ENCODE measurements at regions not wholly inside any gene's neighbourhood (a gene's known extent, or its start where the extent isn't known, plus 50 kb on each side); places are given as distances from the start of the nearest gene placed in this dataset.

GRCh38 chr13:105785436-105785835 is 750.0 kb downstream of the EFNB2 start:
- Histone ChIP-seq H3K36me3 (ENCODE audit: control insufficient read depth, insufficient read depth, low read length) (no peaks in the 10 kb centered on the region), H3K4me3 (ENCODE audit: low read length) (no peak overlapping the region), H3K9ac (ENCODE audit: low read length) (no peak overlapping the region), H3K27me3 (ENCODE audit: control insufficient read depth, insufficient read depth, low read length) (no peaks in the 10 kb centered on the region), H3K4me1 (ENCODE audit: control insufficient read depth, insufficient read depth, low read length) (peaks cover 6% of the 10 kb centered on the region), H3K9me3 (ENCODE audit: control insufficient read depth, low read length) (no peaks in the 10 kb centered on the region)

GRCh38 chr13:105783261-105783660 is 752.2 kb downstream of the EFNB2 start:
- H3K4me3 ChIP-seq (ENCODE audit: low read length), result no peak overlapping the region
- H3K27me3 ChIP-seq (ENCODE audit: control insufficient read depth, insufficient read depth, low read length), result no peaks in the 10 kb centered on the region
- H3K36me3 ChIP-seq (ENCODE audit: control insufficient read depth, insufficient read depth, low read length), result no peaks in the 10 kb centered on the region
- H3K9me3 ChIP-seq (ENCODE audit: control insufficient read depth, low read length), result no peaks in the 10 kb centered on the region
- H3K4me1 ChIP-seq (ENCODE audit: control insufficient read depth, insufficient read depth, low read length), result peaks cover 6% of the 10 kb centered on the region
- H3K9ac ChIP-seq (ENCODE audit: low read length), result no peak overlapping the region

GRCh38 chr13:105778196-105778595 is 757.3 kb downstream of the EFNB2 start:
- Histone ChIP-seq H3K27me3 (ENCODE audit: control insufficient read depth, insufficient read depth, low read length) (no peaks in the 10 kb centered on the region), H3K4me3 (ENCODE audit: low read length) (no peak overlapping the region), H3K9ac (ENCODE audit: low read length) (no peak overlapping the region), H3K36me3 (ENCODE audit: control insufficient read depth, insufficient read depth, low read length) (no peaks in the 10 kb centered on the region), H3K9me3 (ENCODE audit: control insufficient read depth, low read length) (no peaks in the 10 kb centered on the region), H3K4me1 (ENCODE audit: control insufficient read depth, insufficient read depth, low read length) (peaks cover 10% of the 10 kb centered on the region)

GRCh38 chr13:105774739-105775460 is 760.6 kb downstream of the EFNB2 start:
- H3K36me3 ChIP-seq (ENCODE audit: control insufficient read depth, insufficient read depth, low read length), result no peaks in the 10 kb centered on the region
- H3K9ac ChIP-seq (ENCODE audit: low read length), result no peak overlapping the region
- peaks cover 10% of the 10 kb centered on the region for H3K4me1 ChIP-seq (ENCODE audit: control insufficient read depth, insufficient read depth, low read length)
- no peak overlapping the region for H3K4me3 ChIP-seq (ENCODE audit: low read length)
- H3K9me3 ChIP-seq (ENCODE audit: control insufficient read depth, low read length), result no peaks in the 10 kb centered on the region
- no peaks in the 10 kb centered on the region for H3K27me3 ChIP-seq (ENCODE audit: control insufficient read depth, insufficient read depth, low read length)

- H3K4me1 ChIP-seq (ENCODE audit: control insufficient read depth, insufficient read depth, low read length), result peaks cover 10% of the 10 kb centered on the region
- H3K4me3 ChIP-seq (ENCODE audit: low read length), result no peak overlapping the region
- H3K9ac ChIP-seq (ENCODE audit: low read length), result no peak overlapping the region
- no peaks in the 10 kb centered on the region for H3K27me3 ChIP-seq (ENCODE audit: control insufficient read depth, insufficient read depth, low read length)
- no peaks in the 10 kb centered on the region for H3K9me3 ChIP-seq (ENCODE audit: control insufficient read depth, low read length)
- no peaks in the 10 kb centered on the region for H3K36me3 ChIP-seq (ENCODE audit: control insufficient read depth, insufficient read depth, low read length)
These were observed 761.5 kb downstream of the EFNB2 start for GRCh38 chr13:105773863-105774538.

- Histone ChIP-seq H3K4me3 (ENCODE audit: low read length) (no peak overlapping the region), H3K27me3 (ENCODE audit: control insufficient read depth, insufficient read depth, low read length) (no peaks in the 10 kb centered on the region), H3K36me3 (ENCODE audit: control insufficient read depth, insufficient read depth, low read length) (no peaks in the 10 kb centered on the region), H3K4me1 (ENCODE audit: control insufficient read depth, insufficient read depth, low read length) (peaks cover 10% of the 10 kb centered on the region), H3K9me3 (ENCODE audit: control insufficient read depth, low read length) (no peaks in the 10 kb centered on the region), H3K9ac (ENCODE audit: low read length) (no peak overlapping the region)
These were observed 762.2 kb downstream of the EFNB2 start for GRCh38 chr13:105773241-105773640.

- no peaks in the 10 kb centered on the region for H3K36me3 ChIP-seq (ENCODE audit: control insufficient read depth, insufficient read depth, low read length)
- no peaks in the 10 kb centered on the region for H3K9me3 ChIP-seq (ENCODE audit: control insufficient read depth, low read length)
These were observed 771.0 kb downstream of the EFNB2 start for GRCh38 chr13:105764486-105764885.

GRCh38 chr13:105763851-105764250 is 771.6 kb downstream of the EFNB2 start:
- H3K9ac ChIP-seq (ENCODE audit: low read length), result no peak overlapping the region
- no peaks in the 10 kb centered on the region for H3K27me3 ChIP-seq (ENCODE audit: control insufficient read depth, insufficient read depth, low read length)
- no peak overlapping the region for H3K4me3 ChIP-seq (ENCODE audit: low read length)
- no peaks in the 10 kb centered on the region for H3K36me3 ChIP-seq (ENCODE audit: control insufficient read depth, insufficient read depth, low read length)
- no peaks in the 10 kb centered on the region for H3K9me3 ChIP-seq (ENCODE audit: control insufficient read depth, low read length)
- no peaks in the 10 kb centered on the region for H3K4me1 ChIP-seq (ENCODE audit: control insufficient read depth, insufficient read depth, low read length)

More at GRCh38 chr13:105764486-105764885, 771.0 kb downstream of the EFNB2 start:
- Histone ChIP-seq H3K4me1 (ENCODE audit: control insufficient read depth, insufficient read depth, low read length) (no peaks in the 10 kb centered on the region), H3K4me3 (ENCODE audit: low read length) (no peak overlapping the region), H3K9ac (ENCODE audit: low read length) (no peak overlapping the region), H3K27me3 (ENCODE audit: control insufficient read depth, insufficient read depth, low read length) (no peaks in the 10 kb centered on the region)

GRCh38 chr13:105762096-105762495 is 773.4 kb downstream of the EFNB2 start:
- Histone ChIP-seq H3K9me3 (ENCODE audit: control insufficient read depth, low read length) (no peaks in the 10 kb centered on the region), H3K4me1 (ENCODE audit: control insufficient read depth, insufficient read depth, low read length) (no peaks in the 10 kb centered on the region)

GRCh38 chr13:105758918-105759860 is 776.3 kb downstream of the EFNB2 start:
- Histone ChIP-seq H3K9me3 (ENCODE audit: control insufficient read depth, low read length) (no peaks in the 10 kb centered on the region), H3K4me1 (ENCODE audit: control insufficient read depth, insufficient read depth, low read length) (no peaks in the 10 kb centered on the region), H3K36me3 (ENCODE audit: control insufficient read depth, insufficient read depth, low read length) (no peaks in the 10 kb centered on the region), H3K27me3 (ENCODE audit: control insufficient read depth, insufficient read depth, low read length) (no peaks in the 10 kb centered on the region), H3K4me3 (ENCODE audit: low read length) (no peak overlapping the region), H3K9ac (ENCODE audit: low read length) (no peak overlapping the region)

More at GRCh38 chr13:105762096-105762495, 773.4 kb downstream of the EFNB2 start:
- Histone ChIP-seq H3K27me3 (ENCODE audit: control insufficient read depth, insufficient read depth, low read length) (no peaks in the 10 kb centered on the region), H3K9ac (ENCODE audit: low read length) (no peak overlapping the region), H3K36me3 (ENCODE audit: control insufficient read depth, insufficient read depth, low read length) (no peaks in the 10 kb centered on the region), H3K4me3 (ENCODE audit: low read length) (no peak overlapping the region)

GRCh38 chr13:105740739-105741138 is 794.7 kb downstream of the EFNB2 start:
- H3K27me3 ChIP-seq (ENCODE audit: control insufficient read depth, insufficient read depth, low read length), result no peaks in the 10 kb centered on the region
- no peaks in the 10 kb centered on the region for H3K9me3 ChIP-seq (ENCODE audit: control insufficient read depth, low read length)
- no peaks in the 10 kb centered on the region for H3K36me3 ChIP-seq (ENCODE audit: control insufficient read depth, insufficient read depth, low read length)
- no peaks in the 10 kb centered on the region for H3K4me1 ChIP-seq (ENCODE audit: control insufficient read depth, insufficient read depth, low read length)
- H3K4me3 ChIP-seq (ENCODE audit: low read length), result no peak overlapping the region
- H3K9ac ChIP-seq (ENCODE audit: low read length), result no peak overlapping the region

GRCh38 chr13:105737688-105738087 is 797.8 kb downstream of the EFNB2 start:
- Histone ChIP-seq H3K9me3 (ENCODE audit: control insufficient read depth, low read length) (no peaks in the 10 kb centered on the region), H3K9ac (ENCODE audit: low read length) (no peak overlapping the region), H3K4me3 (ENCODE audit: low read length) (no peak overlapping the region), H3K27me3 (ENCODE audit: control insufficient read depth, insufficient read depth, low read length) (no peaks in the 10 kb centered on the region), H3K36me3 (ENCODE audit: control insufficient read depth, insufficient read depth, low read length) (no peaks in the 10 kb centered on the region), H3K4me1 (ENCODE audit: control insufficient read depth, insufficient read depth, low read length) (no peaks in the 10 kb centered on the region)
